ENCODE measurements at regions not wholly inside any gene's neighbourhood (a gene's known extent, or its start where the extent isn't known, plus 50 kb on each side); places are given as distances from the start of the nearest gene placed in this dataset.

DNA sequence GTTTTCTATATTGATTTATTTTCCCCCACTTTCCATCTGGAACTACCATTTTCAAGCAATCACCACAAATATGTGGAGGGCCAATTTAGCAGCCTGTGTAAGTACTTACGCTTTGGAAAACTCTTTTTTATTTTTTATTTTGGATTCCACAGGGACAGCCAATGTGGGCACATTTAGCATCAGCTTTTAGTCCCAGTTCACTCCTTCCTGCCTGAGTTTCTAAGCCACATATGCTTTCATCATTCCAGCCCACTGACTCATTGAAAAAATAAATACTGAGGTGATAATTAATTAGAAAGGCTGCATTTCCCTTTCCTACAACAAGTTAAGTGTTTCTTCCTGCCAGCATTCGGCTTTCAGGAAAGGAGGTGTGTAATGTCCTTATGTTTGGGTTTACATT is 76.8 kb downstream of the TMEM167A start:
- TF ChIP-seq POLR2AphosphoS5 (IDR thresholded peaks at IDR 0.05; ENCODE audit: low read depth, low read length) (no peak), PAX5 (IDR thresholded peaks at IDR 0.05; ENCODE audit: insufficient read depth, low read length, severe bottlenecking) (no peak), TAF1 (IDR thresholded peaks at IDR 0.05; ENCODE audit: low read depth, low read length) (no peak), POLR2A (IDR thresholded peaks at IDR 0.05; ENCODE audit: low read depth, low read length) (no peak), SPI1 (IDR thresholded peaks at IDR 0.05; ENCODE audit: low read depth, low read length) (no peak)
